ENCODE measurements at regions not wholly inside any gene's neighbourhood (a gene's known extent, or its start where the extent isn't known, plus 50 kb on each side); places are given as distances from the start of the nearest gene placed in this dataset.

DNA sequence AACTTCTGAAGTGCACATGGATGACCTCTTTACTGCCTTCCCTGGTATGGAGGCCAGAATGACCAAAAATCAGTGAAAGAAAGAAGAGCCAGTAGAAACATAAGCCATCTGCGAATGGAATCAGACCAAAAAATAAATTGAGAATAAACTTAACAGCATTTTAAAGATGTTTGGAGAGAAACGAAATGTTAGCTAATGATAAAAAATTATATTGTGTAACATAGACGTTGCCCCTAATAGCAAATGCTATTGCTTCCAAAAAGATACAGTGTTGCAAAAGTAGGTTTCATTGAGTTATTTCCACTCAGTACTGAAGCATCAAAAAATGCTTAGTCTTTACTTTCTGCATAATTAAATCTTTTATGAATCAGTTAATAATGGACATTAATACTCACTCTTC, 371.7 kb downstream of the LIG4 start:
- intact Hi-C loops (cut with DNase I), result no loop called here
- TF ChIP-seq CTCF (IDR thresholded peaks at IDR 0.05) (no peak), POLR2A (IDR thresholded peaks at IDR 0.05) (no peak)
- no peaks in the 10 kb centered on the region for H3K9me3 ChIP-seq
- no peaks in the 10 kb centered on the region for H3K4me1 ChIP-seq
- H3K27me3 ChIP-seq, result no peaks in the 10 kb centered on the region
- DNase-seq, result no peak
- H3K4me3 ChIP-seq, result no peak overlapping the region
- no peaks in the 10 kb centered on the region for H3K36me3 ChIP-seq
- WGBS, 4 donors, result 68 to 79% (median 69%) methylated on average over 3 of the region's 3 CpGs
- no peak for ATAC-seq
- no peak overlapping the region for H3K27ac ChIP-seq

GRCh38 chr13:107843281-107843680, 372.1 kb downstream of the LIG4 start:
- intact Hi-C loops (cut with DNase I), result no loop called here
- no peak overlapping the region for H3K4me3 ChIP-seq
- no peaks in the 10 kb centered on the region for H3K9me3 ChIP-seq
- no peak for DNase-seq
- H3K36me3 ChIP-seq, result no peaks in the 10 kb centered on the region
- H3K4me1 ChIP-seq, result no peaks in the 10 kb centered on the region
- no peak overlapping the region for H3K27ac ChIP-seq
- no peak for ATAC-seq
- no peak for TF ChIP-seq POLR2A (IDR thresholded peaks at IDR 0.05)
- TF ChIP-seq CTCF (IDR thresholded peaks at IDR 0.05), result no peak
- WGBS, 4 donors, result 58 to 70% (median 61%) methylated on average over 4 of the region's 4 CpGs
- H3K27me3 ChIP-seq, result no peaks in the 10 kb centered on the region

DNA sequence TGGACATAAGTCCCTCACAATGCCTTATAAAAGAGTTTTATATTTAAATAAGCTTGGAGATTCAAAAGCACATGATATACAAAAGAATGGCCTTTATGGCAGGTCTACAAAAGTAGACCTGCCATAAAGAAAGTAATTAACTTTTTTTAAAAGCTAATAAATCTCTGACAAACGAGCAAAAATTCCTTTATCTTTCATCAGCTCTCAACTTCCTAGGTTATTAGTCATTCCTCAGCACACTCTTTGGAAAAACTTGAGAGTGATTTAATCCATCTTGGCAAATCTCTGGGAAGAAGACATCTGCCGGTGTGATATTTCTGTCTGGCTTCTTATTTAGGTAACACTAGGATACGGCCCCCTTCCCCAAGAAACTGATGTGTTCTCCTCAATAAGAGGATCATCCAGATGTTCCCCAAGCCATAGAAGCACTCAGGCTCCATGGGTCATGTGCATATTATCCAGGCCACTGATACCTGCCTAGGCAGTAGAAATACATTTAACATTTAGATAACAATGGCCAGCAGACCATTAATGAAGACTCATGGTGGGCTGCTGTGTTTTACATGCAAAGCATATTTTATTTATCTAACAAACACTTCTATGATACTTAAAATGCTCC, 372.7 kb downstream of the LIG4 start:
- no peaks in the 10 kb centered on the region for H3K36me3 ChIP-seq
- no peak overlapping the region for H3K27ac ChIP-seq
- no peaks in the 10 kb centered on the region for H3K4me1 ChIP-seq
- no peak overlapping the region for H3K4me3 ChIP-seq
- no peaks in the 10 kb centered on the region for H3K27me3 ChIP-seq
- no peaks in the 10 kb centered on the region for H3K9me3 ChIP-seq
- WGBS, 4 donors, result 41 to 46% (median 42%) methylated on average over 3 of the region's 3 CpGs
- intact Hi-C loops (cut with DNase I), result no loop called here
- ATAC-seq (no peak), DNase-seq (no peak)
- TF ChIP-seq POLR2A (IDR thresholded peaks at IDR 0.05) (no peak), CTCF (IDR thresholded peaks at IDR 0.05) (no peak)

- intact Hi-C loops (cut with DNase I), result no loop called here
- Histone ChIP-seq H3K36me3 (no peaks in the 10 kb centered on the region), H3K27me3 (no peaks in the 10 kb centered on the region), H3K27ac (no peak overlapping the region), H3K4me3 (no peak overlapping the region), H3K4me1 (no peaks in the 10 kb centered on the region), H3K9me3 (no peaks in the 10 kb centered on the region)
- TF ChIP-seq CTCF (IDR thresholded peaks at IDR 0.05) (no peak), POLR2A (IDR thresholded peaks at IDR 0.05) (no peak)
- 56 to 66% (median 65%) methylated on average over 3 of the region's 3 CpGs for WGBS, 4 donors
- DNase-seq, result no peak
- no peak for ATAC-seq
Measured at GRCh38 chr13:107838588-107839161, 376.7 kb downstream of the LIG4 start.
